ENCODE measurements at regions not wholly inside any gene's neighbourhood (a gene's known extent, or its start where the extent isn't known, plus 50 kb on each side); places are given as distances from the start of the nearest gene placed in this dataset.

DNA sequence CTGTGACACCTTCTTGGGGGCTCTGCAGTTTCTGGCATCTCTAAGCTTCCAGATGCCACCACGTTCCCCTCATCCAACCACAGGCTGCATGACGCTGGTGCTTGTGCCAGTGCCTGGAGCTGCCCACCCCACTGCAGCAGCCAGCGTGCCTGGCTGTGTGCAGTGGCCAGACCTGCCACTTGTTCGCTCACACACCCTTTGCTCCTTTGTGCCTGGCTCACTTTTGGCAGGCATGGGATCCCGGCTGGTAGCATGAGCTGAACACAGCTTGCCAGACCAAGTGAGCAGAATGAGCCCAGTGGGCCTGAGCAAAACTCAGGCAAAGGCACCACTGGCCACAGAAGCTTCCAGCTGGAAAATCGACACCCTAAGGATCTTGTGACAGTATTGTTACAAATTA lies 562.9 kb upstream of the ACO1 start:
- Histone ChIP-seq H3K9ac (ENCODE audit: extremely low read depth, insufficient read length, low read length) (no peak overlapping the region), H3K9me3 (ENCODE audit: control insufficient read depth, low read depth, low read length) (no peaks in the 10 kb centered on the region), H3K23me2 (ENCODE audit: insufficient read length, low read depth, low read length, poor library complexity, severe bottlenecking) (no peaks in the 10 kb centered on the region), H3K79me2 (ENCODE audit: insufficient read depth, low read length) (no peaks in the 10 kb centered on the region), H3K79me1 (ENCODE audit: insufficient read depth, low read depth, low read length, poor library complexity, severe bottlenecking) (no peaks in the 10 kb centered on the region), H4K20me1 (ENCODE audit: control insufficient read depth, insufficient read depth, insufficient read length) (no peaks in the 10 kb centered on the region), H3K4ac (ENCODE audit: low read depth, low read length) (no peak overlapping the region), H2BK15ac (ENCODE audit: low read depth, low read length) (no peak overlapping the region), H2BK20ac (ENCODE audit: low read depth, low read length, poor library complexity, severe bottlenecking) (no peak overlapping the region), H3K4me2 (ENCODE audit: insufficient read depth, insufficient read length, low read length) (no peak overlapping the region), H3K4me1 (ENCODE audit: insufficient read depth, low read length) (no peaks in the 10 kb centered on the region), H2BK12ac (ENCODE audit: insufficient read length, low read depth, low read length) (no peak overlapping the region), H4K5ac (ENCODE audit: insufficient read length, low read depth, low read length) (no peak overlapping the region), H3K27ac (ENCODE audit: insufficient read length, low read depth, low read length) (no peak overlapping the region), H4K8ac (replicated peaks; ENCODE audit: insufficient read length, low read depth, low read length) (no peak overlapping the region), H3K18ac (ENCODE audit: insufficient read length, low read depth, low read length) (no peak overlapping the region), H3K14ac (ENCODE audit: insufficient read depth, low read length) (no peak overlapping the region), H3K27me3 (ENCODE audit: insufficient read depth, low read length) (no peaks in the 10 kb centered on the region), H3T11ph (ENCODE audit: low read length) (no peak overlapping the region), H2BK5ac (ENCODE audit: insufficient read length, low read length) (no peak overlapping the region), H3K56ac (ENCODE audit: insufficient read length, low read depth, low read length) (no peak overlapping the region), H2AFZ (ENCODE audit: low read length) (no peak overlapping the region), H3K23ac (ENCODE audit: insufficient read length, low read depth, low read length) (no peak overlapping the region), H2AK5ac (ENCODE audit: insufficient read length, low read length) (no peak overlapping the region), H2BK120ac (ENCODE audit: low read depth, low read length, poor library complexity, severe bottlenecking) (no peak overlapping the region), H4K91ac (ENCODE audit: insufficient read length, low read depth, low read length) (no peak overlapping the region)
- no peak for DNase-seq
- Mint-ChIP-seq H3K4me3 (no peak overlapping the region), H3K36me3 (ENCODE audit: insufficient read depth in 1 of 3, low read depth in 3 of 3) (no peaks in the 10 kb centered on the region), H3K27me3 (ENCODE audit: low read depth) (peaks cover 1% of the 10 kb centered on the region; the same call in 1 of the 2 replicates), H3K9me3 (peaks cover 0 to 2% of the 10 kb centered on the region in 2 experiments; a peak in 3 of 5 replicates), H3K27ac (no peak overlapping the region), H3K4me1 (no peaks in the 10 kb centered on the region; a peak in 1 of 4 replicates)
- WGBS (ENCODE audit: extremely low coverage, insufficient read length, low lambda C conversion rate): no CpG with 5 or more reads among the region's 6 CpGs
- TF ChIP-seq, protein P1, sequence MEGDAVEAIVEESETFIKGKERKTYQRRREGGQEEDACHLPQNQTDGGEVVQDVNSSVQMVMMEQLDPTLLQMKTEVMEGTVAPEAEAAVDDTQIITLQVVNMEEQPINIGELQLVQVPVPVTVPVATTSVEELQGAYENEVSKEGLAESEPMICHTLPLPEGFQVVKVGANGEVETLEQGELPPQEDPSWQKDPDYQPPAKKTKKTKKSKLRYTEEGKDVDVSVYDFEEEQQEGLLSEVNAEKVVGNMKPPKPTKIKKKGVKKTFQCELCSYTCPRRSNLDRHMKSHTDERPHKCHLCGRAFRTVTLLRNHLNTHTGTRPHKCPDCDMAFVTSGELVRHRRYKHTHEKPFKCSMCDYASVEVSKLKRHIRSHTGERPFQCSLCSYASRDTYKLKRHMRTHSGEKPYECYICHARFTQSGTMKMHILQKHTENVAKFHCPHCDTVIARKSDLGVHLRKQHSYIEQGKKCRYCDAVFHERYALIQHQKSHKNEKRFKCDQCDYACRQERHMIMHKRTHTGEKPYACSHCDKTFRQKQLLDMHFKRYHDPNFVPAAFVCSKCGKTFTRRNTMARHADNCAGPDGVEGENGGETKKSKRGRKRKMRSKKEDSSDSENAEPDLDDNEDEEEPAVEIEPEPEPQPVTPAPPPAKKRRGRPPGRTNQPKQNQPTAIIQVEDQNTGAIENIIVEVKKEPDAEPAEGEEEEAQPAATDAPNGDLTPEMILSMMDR (conservative IDR thresholded peaks at IDR 0.05): no peak

Data from H9 (cell line).